ENCODE measurements at regions not wholly inside any gene's neighbourhood (a gene's known extent, or its start where the extent isn't known, plus 50 kb on each side); places are given as distances from the start of the nearest gene placed in this dataset.

DNA sequence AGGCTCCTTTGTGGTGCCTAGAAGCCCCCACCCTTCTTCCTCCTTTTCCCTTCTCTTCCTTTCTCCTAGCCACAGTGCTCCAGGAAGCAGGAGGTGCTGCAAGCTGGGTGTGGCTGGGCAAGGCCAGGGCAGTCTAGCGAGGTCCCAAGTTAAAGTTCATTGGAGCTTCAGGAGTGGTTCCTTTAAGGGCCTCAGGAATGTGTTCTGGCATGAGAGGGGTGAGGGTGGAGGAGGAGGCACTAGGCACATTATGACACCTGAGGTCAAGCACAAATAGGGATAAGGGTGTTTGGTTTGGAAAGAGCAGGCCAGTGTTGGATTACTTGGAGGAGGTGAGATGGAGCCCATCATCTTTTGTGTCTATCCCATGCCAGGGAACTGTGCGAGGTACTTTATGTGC lies 258.7 kb downstream of the TLE3 start:
- Histone ChIP-seq H3K79me2 (ENCODE audit: insufficient read depth) (no peaks in the 10 kb centered on the region), H3K4me3 (ENCODE audit: low read depth in 2 of 2, low read length in 1 of 2) (no peak overlapping the region), H3K4me1 (ENCODE audit: control insufficient read depth in 1 of 2, insufficient read depth in 2 of 2, low read depth in 1 of 2, low read length in 1 of 2) (peaks cover 0 to 27% of the 10 kb centered on the region in 2 experiments; a peak in 2 of 4 replicates), H3K36me3 (replicated peaks in 1 of 2; ENCODE audit: control insufficient read depth in 1 of 2, insufficient read depth in 2 of 2, low read length in 1 of 2) (no peaks in the 10 kb centered on the region), H4K20me1 (ENCODE audit: insufficient read depth) (no peaks in the 10 kb centered on the region), H3K27me3 (ENCODE audit: insufficient read depth) (no peaks in the 10 kb centered on the region; the same call in 1 of the 2 replicates), H3K9me3 (no peaks in the 10 kb centered on the region), H3K4me2 (no peak overlapping the region), H2AFZ (ENCODE audit: low read depth) (no peak overlapping the region), H3K27ac (ENCODE audit: low read depth in 2 of 2, low read length in 1 of 2) (no peak overlapping the region), H3K9me2 (no peaks in the 10 kb centered on the region), H3F3A (replicated peaks; ENCODE audit: insufficient read depth) (no peaks in the 10 kb centered on the region), H3K9ac (no peak overlapping the region)
- POLR2A ChIA-PET: no interaction called here
- 90% methylated on average over 2 of the region's 2 CpGs for WGBS (ENCODE audit: low lambda C conversion rate)
- TF ChIP-seq CHD2 (IDR thresholded peaks at IDR 0.05; ENCODE audit: low read length, partially characterized antibody): no peak
- TF ChIP-seq, protein P1, sequence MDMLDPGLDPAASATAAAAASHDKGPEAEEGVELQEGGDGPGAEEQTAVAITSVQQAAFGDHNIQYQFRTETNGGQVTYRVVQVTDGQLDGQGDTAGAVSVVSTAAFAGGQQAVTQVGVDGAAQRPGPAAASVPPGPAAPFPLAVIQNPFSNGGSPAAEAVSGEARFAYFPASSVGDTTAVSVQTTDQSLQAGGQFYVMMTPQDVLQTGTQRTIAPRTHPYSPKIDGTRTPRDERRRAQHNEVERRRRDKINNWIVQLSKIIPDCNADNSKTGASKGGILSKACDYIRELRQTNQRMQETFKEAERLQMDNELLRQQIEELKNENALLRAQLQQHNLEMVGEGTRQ (IDR thresholded peaks at IDR 0.05; ENCODE audit: borderline replicate concordance, low read depth, low read length): no peak
- TF ChIP-seq, protein P2, sequence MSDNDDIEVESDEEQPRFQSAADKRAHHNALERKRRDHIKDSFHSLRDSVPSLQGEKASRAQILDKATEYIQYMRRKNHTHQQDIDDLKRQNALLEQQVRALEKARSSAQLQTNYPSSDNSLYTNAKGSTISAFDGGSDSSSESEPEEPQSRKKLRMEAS (IDR thresholded peaks at IDR 0.05; ENCODE audit: low read depth): no peak
- no peak for TF ChIP-seq RXRA (IDR thresholded peaks at IDR 0.05; ENCODE audit: borderline replicate concordance, low read depth)
- no peak for TF ChIP-seq YY1 (IDR thresholded peaks at IDR 0.05; ENCODE audit: low read depth)
- TF ChIP-seq, protein P3, sequence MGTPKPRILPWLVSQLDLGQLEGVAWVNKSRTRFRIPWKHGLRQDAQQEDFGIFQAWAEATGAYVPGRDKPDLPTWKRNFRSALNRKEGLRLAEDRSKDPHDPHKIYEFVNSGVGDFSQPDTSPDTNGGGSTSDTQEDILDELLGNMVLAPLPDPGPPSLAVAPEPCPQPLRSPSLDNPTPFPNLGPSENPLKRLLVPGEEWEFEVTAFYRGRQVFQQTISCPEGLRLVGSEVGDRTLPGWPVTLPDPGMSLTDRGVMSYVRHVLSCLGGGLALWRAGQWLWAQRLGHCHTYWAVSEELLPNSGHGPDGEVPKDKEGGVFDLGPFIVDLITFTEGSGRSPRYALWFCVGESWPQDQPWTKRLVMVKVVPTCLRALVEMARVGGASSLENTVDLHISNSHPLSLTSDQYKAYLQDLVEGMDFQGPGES (IDR thresholded peaks at IDR 0.05; ENCODE audit: low read depth, low read length): no peak
- no peak for TF ChIP-seq NRF1 (IDR thresholded peaks at IDR 0.05; ENCODE audit: low read depth, low read length)
- TF ChIP-seq MXI1 (IDR thresholded peaks at IDR 0.05; ENCODE audit: low read depth, low read length): no peak
- TF ChIP-seq TAF1 (IDR thresholded peaks at IDR 0.05; ENCODE audit: borderline replicate concordance, low read depth, low read length): no peak
- TF ChIP-seq RFX5 (IDR thresholded peaks at IDR 0.05; ENCODE audit: low read length): no peak
- TF ChIP-seq SMC3 (IDR thresholded peaks at IDR 0.05; ENCODE audit: low read depth, low read length): no peak
- no peak for TF ChIP-seq TEAD4 (IDR thresholded peaks at IDR 0.05; ENCODE audit: borderline replicate concordance, insufficient read depth)
- no peak for TF ChIP-seq RAD21 (IDR thresholded peaks at IDR 0.05; ENCODE audit: low read length)
- TF ChIP-seq, protein P4, sequence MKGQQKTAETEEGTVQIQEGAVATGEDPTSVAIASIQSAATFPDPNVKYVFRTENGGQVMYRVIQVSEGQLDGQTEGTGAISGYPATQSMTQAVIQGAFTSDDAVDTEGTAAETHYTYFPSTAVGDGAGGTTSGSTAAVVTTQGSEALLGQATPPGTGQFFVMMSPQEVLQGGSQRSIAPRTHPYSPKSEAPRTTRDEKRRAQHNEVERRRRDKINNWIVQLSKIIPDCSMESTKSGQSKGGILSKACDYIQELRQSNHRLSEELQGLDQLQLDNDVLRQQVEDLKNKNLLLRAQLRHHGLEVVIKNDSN (IDR thresholded peaks at IDR 0.05; ENCODE audit: borderline replicate concordance, low read depth): no peak
- TF ChIP-seq EZH2phosphoT487 (IDR thresholded peaks at IDR 0.05; ENCODE audit: borderline replicate concordance, low read depth): no peak
- no peak for DNase-seq
- CTCF ChIA-PET: no interaction called here

Data from SK-N-SH (cell line).